NT2/D1 (cell line): ENCODE measurements at regions not wholly inside any gene's neighbourhood (a gene's known extent, or its start where the extent isn't known, plus 50 kb on each side); places are given as distances from the start of the nearest gene placed in this dataset.

ENCODE experiments used
- YY1 ChIP-seq: IDR thresholded peaks from 2 replicates; pipeline ENCODE4 v1.6.1; 2011; ENCODE audit not compliant: insufficient read length, insufficient read depth
- ZNF274 ChIP-seq: IDR thresholded peaks from 2 replicates; pipeline ENCODE4 v1.6.1; 2011; ENCODE audit warnings: mild to moderate bottlenecking, low read depth, low read length

DNA sequence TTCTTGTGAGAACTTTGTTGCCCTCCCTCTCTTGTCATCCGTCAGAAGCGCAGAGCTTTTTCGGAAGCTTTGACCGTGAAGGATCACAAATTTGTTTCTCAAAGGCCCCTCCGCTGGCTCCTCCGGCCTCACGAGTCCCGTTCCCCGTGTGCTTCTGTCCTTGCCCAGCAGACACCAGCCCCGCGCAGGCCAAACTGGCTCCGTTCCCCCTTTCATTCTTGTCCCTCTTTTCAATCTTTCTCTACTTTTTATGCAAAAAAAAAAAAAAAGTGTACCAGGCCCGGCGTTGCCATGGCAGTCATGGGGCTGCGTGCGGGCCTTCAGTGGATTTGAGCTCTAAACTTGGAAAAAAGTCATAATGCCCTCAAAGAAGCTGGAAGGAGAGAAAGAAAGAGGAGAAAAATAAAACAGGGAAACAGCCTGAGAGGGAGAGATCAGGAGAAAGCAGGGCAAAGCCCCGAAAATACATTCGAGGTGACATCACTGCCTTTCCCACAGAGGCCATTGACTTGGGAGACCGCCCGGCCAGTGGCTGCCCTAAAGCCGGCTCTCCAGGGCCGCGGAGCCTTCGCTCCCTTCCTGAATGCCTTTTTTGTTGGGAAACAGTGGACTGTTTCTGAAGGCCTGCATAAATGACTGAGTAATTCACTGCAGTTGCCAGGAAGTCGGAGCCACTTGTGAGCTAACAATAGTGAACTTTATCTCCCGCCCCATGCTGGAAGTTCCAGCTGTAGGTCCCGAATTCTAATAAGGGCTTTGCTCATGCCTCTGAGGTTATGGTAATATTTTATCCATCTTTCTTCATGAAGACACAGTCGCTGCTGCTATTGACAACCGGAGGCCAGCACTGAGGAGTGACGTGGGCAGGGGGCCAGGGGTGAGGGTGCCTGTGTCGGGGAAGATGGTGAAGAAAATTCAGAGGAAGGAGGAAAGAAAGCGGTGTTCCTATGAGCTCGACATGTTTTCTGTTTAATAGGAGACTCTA is 670.9 kb downstream of the QKI start:
- no peak for TF ChIP-seq YY1
- no peak for TF ChIP-seq ZNF274
